ENCODE measurements at regions not wholly inside any gene's neighbourhood (a gene's known extent, or its start where the extent isn't known, plus 50 kb on each side); places are given as distances from the start of the nearest gene placed in this dataset.
"Not testable (repeated sequence)": the region's sequence is repeated elsewhere in the genome, so short reads cannot be mapped to it uniquely, and the experiment has no call there.

DNA sequence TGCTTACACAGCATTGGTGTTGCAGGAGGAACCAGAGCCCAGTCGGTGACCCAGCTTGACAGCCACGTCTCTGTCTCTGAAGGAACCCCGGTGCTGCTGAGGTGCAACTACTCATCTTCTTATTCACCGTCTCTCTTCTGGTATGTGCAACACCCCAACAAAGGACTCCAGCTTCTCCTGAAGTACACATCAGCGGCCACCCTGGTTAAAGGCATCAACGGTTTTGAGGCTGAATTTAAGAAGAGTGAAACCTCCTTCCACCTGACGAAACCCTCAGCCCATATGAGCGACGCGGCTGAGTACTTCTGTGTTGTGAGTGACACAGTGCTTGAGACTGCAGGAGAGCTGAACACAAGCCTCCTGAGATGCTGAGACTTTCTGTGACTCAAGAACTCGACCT is 173.3 kb upstream of the OR4E1 start:
- Histone ChIP-seq H3K27me3 (ENCODE audit: control insufficient read depth in 2 of 2, insufficient read depth in 1 of 2, low read length in 1 of 2) (peaks cover 0 to 11% of the 10 kb centered on the region in 2 donors), H3K4me3 (ENCODE audit: low read length in 2 of 2) (peak overlapping the region; percentile 38 to 45), H3K4me1 (ENCODE audit: control insufficient read depth in 2 of 2, insufficient read depth in 2 of 2, low read length in 2 of 2) (peaks cover 0 to 10% of the 10 kb centered on the region in 2 donors), H3K27ac (ENCODE audit: low read depth in 1 of 2, low read length in 1 of 2) (peak overlapping the region; percentile 46 to 82)
- peak in 1 of 9 donors; percentile 40 for DNase-seq (ENCODE audit: low read depth in 6 of 9, low spot score in 9 of 9)
- H3K9me3 ChIP-seq (ENCODE audit: control insufficient read depth in 2 of 2, insufficient read depth in 1 of 2, low read length in 1 of 2); H3K36me3 ChIP-seq (ENCODE audit: control insufficient read depth in 2 of 2, insufficient read depth in 2 of 2, low read length in 1 of 2): not testable (repeated sequence)
- WGBS: 78% methylated on average over 11 of the region's 11 CpGs

DNA sequence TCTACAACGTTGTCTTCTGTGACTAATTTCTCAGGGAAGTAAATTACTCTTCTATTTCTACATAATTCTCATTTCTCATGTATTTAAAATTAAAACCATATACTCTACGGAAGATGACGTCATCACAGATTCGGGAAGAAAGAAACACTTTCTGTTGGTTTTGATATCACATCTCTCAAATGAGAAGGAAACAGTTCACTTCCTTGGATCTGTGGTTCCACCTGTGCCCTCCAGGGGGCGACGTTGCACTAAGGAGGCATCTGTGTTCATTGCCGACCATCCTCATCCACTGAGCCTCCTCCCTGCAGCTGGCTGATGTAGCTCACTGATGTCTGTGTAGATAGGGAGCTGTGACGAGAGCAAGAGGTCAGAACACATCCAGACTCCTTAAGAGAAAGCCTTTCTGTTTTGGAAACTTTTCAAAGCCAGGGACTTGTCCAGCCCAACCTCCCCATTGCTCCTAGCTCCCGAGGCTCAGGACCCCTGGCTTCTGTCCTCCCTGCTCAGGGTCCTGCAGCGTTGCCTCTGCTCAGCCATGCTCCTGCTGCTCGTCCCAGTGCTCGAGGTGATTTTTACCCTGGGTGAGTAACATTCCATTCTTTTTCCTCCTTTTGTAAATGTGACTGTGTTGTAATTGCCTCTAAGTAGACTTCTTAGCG is 172.7 kb upstream of the OR4E1 start:
- 36% methylated on average over 13 of the region's 13 CpGs for WGBS
- Histone ChIP-seq H3K27me3 (ENCODE audit: control insufficient read depth in 2 of 2, insufficient read depth in 1 of 2, low read length in 1 of 2) (peaks cover 0 to 11% of the 10 kb centered on the region in 2 donors), H3K27ac (ENCODE audit: low read depth in 1 of 2, low read length in 1 of 2) (peak overlapping the region; percentile 46 to 82), H3K9me3 (ENCODE audit: control insufficient read depth in 2 of 2, insufficient read depth in 1 of 2, low read length in 1 of 2) (no peaks in the 10 kb centered on the region), H3K36me3 (ENCODE audit: control insufficient read depth in 2 of 2, insufficient read depth in 2 of 2, low read length in 1 of 2) (no peaks in the 10 kb centered on the region), H3K4me3 (ENCODE audit: low read length in 2 of 2) (peak overlapping the region; percentile 38 to 45), H3K4me1 (ENCODE audit: control insufficient read depth in 2 of 2, insufficient read depth in 2 of 2, low read length in 2 of 2) (peaks cover 0 to 6% of the 10 kb centered on the region in 2 donors)
- peak in 5 of 9 donors; percentile 37 to 78 (median 54) for DNase-seq (ENCODE audit: low read depth in 6 of 9, low spot score in 9 of 9)

DNA sequence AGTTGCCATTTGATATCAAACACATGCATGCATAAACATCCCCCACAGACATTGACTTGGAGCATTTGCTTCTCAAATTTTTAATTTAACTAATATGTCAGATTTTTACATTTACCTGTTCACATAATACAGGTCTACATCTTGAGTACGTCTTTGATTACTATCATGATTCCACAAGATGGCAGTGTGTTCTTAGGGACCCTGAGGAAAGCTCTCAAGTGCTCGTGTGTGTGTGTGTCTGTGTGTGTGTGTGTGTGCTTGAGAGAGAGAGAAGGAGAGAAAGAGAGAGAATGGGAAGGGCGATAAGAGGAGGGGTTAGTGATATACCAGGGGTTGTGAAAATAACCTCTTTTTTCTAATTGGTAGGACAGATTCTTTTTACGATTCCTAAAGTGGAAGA is 167.1 kb upstream of the OR4E1 start:
- Histone ChIP-seq H3K27ac (ENCODE audit: low read depth in 1 of 2, low read length in 1 of 2) (no peak overlapping the region), H3K36me3 (ENCODE audit: control insufficient read depth in 2 of 2, insufficient read depth in 2 of 2, low read length in 1 of 2) (no peaks in the 10 kb centered on the region), H3K4me1 (ENCODE audit: control insufficient read depth in 2 of 2, insufficient read depth in 2 of 2, low read length in 2 of 2) (no peaks in the 10 kb centered on the region), H3K4me3 (ENCODE audit: low read length in 2 of 2) (no peak overlapping the region), H3K9me3 (ENCODE audit: control insufficient read depth in 2 of 2, insufficient read depth in 1 of 2, low read length in 1 of 2) (peaks cover 0 to 7% of the 10 kb centered on the region in 2 donors), H3K27me3 (ENCODE audit: control insufficient read depth in 2 of 2, insufficient read depth in 1 of 2, low read length in 1 of 2) (peaks cover 2 to 19% of the 10 kb centered on the region in 2 donors)
- peak in 2 of 9 donors; percentile 41 to 67 for DNase-seq (ENCODE audit: low read depth in 6 of 9, low spot score in 9 of 9)
- WGBS: 42% methylated on average over 4 of the region's 4 CpGs

DNA sequence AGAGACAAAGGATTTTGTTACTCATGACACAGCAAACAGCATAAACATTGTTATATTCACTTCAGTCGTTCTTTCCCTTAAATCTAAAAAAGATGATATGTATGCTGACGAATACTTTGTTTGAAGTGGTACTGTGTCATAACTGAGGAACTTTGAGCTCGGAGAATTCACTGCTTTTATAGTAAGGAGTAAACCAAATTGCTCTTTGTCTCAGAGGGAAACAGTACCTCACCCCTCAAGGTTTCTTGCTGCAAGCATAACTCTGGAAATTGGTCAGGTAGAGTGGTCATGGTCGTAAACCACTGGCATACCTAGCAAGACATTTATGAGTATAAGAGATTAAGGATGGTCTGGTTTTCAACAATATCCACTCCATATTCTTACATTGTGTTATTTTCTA is 160.2 kb upstream of the OR4E1 start:
- Histone ChIP-seq H3K4me3 (ENCODE audit: low read length in 2 of 2) (no peak overlapping the region), H3K27ac (ENCODE audit: low read depth in 1 of 2, low read length in 1 of 2) (no peak overlapping the region), H3K4me1 (ENCODE audit: control insufficient read depth in 2 of 2, insufficient read depth in 2 of 2, low read length in 2 of 2) (no peaks in the 10 kb centered on the region), H3K27me3 (ENCODE audit: control insufficient read depth in 2 of 2, insufficient read depth in 1 of 2, low read length in 1 of 2) (peaks cover 2 to 18% of the 10 kb centered on the region in 2 donors), H3K36me3 (ENCODE audit: control insufficient read depth in 2 of 2, insufficient read depth in 2 of 2, low read length in 1 of 2) (no peaks in the 10 kb centered on the region), H3K9me3 (ENCODE audit: control insufficient read depth in 2 of 2, insufficient read depth in 1 of 2, low read length in 1 of 2) (peaks cover 0 to 18% of the 10 kb centered on the region in 2 donors)
- no peak for DNase-seq (ENCODE audit: low read depth in 6 of 9, low spot score in 9 of 9)
- WGBS: 89% methylated on average over 4 of the region's 4 CpGs

DNA sequence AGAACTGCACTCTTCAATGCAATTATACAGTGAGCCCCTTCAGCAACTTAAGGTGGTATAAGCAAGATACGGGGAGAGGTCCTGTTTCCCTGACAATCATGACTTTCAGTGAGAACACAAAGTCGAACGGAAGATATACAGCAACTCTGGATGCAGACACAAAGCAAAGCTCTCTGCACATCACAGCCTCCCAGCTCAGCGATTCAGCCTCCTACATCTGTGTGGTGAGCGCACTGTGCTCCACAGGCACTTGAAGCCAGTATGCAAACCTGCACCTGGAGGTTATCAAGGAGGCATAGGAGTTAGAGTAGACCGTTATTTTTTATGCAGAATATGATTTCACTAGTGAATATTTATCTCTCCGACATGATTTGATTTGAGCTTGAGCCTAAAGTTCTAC is 152.2 kb upstream of the OR4E1 start:
- H3K4me1 ChIP-seq (ENCODE audit: control insufficient read depth in 2 of 2, insufficient read depth in 2 of 2, low read length in 2 of 2): no peaks in the 10 kb centered on the region
- WGBS: 81% methylated on average over 7 of the region's 7 CpGs
- peak in 1 of 9 donors; percentile 35 for DNase-seq (ENCODE audit: low read depth in 6 of 9, low spot score in 9 of 9)

DNA sequence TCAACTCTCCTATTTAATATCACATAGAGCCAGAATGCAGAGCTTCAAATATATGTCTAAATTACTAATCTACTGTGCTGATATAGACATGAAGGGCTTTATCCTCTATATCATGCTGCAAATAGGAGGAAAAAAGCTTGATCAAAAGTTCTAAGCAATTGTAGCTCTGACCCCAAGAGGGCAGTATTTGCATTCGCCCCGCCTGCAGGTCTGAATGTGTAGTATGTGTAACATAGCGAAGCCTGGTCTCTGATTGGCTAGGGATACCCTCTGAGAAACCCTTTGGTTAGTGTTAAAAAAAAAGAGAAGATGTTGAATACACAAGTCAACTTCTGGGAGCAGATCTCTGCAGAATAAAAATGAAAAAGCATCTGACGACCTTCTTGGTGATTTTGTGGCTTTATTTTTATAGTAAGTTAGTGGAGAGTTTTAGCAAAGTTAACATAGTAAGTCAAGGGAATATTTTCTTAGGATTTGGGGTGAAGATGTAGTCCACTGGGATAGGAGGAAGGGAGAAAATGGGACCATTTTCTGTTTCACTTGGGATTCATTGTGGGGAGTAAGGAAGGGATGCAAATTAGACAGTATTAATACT is 151.6 kb upstream of the OR4E1 start:
- Histone ChIP-seq H3K9me3 (ENCODE audit: control insufficient read depth in 2 of 2, insufficient read depth in 1 of 2, low read length in 1 of 2) (no peaks in the 10 kb centered on the region), H3K36me3 (ENCODE audit: control insufficient read depth in 2 of 2, insufficient read depth in 2 of 2, low read length in 1 of 2) (no peaks in the 10 kb centered on the region), H3K4me1 (ENCODE audit: control insufficient read depth in 2 of 2, insufficient read depth in 2 of 2, low read length in 2 of 2) (no peaks in the 10 kb centered on the region), H3K27me3 (ENCODE audit: control insufficient read depth in 2 of 2, insufficient read depth in 1 of 2, low read length in 1 of 2) (peaks cover 0 to 13% of the 10 kb centered on the region in 2 donors), H3K4me3 (ENCODE audit: low read length in 2 of 2) (peak overlapping the region; percentile 15 to 22), H3K27ac (ENCODE audit: low read depth in 1 of 2, low read length in 1 of 2) (peak overlapping the region in 1 of 2 donors; percentile 21)
- 23% methylated on average over 4 of the region's 4 CpGs for WGBS
- DNase-seq (ENCODE audit: low read depth in 6 of 9, low spot score in 9 of 9): peak in 8 of 9 donors; percentile 39 to 86 (median 58)

More for the DNA sequence above, 152.2 kb upstream of the OR4E1 start:
- Histone ChIP-seq H3K4me3 (ENCODE audit: low read length in 2 of 2) (peak overlapping the region; percentile 15 to 22), H3K27ac (ENCODE audit: low read depth in 1 of 2, low read length in 1 of 2) (peak overlapping the region in 1 of 2 donors; percentile 20), H3K27me3 (ENCODE audit: control insufficient read depth in 2 of 2, insufficient read depth in 1 of 2, low read length in 1 of 2) (peaks cover 0 to 13% of the 10 kb centered on the region in 2 donors), H3K9me3 (ENCODE audit: control insufficient read depth in 2 of 2, insufficient read depth in 1 of 2, low read length in 1 of 2) (no peaks in the 10 kb centered on the region), H3K36me3 (ENCODE audit: control insufficient read depth in 2 of 2, insufficient read depth in 2 of 2, low read length in 1 of 2) (no peaks in the 10 kb centered on the region)

DNA sequence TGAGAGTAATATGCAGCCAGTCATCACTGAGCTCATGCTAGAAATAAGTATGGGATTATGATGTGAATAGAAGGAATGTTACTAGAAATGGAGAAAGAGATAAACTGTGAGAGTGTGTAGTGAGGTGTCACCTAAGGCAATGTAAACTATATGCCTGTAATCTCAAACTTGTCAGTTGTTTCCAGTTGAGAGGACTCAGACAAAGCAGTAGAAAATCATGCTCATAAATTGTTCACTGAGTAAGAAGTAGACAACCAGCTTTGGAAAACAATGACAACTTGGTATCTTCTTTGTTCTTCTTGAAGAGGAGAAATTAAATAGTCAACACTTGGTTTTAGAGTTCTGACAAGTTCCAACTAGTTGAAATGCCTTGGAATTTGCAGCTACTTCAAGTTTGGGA is 148.5 kb upstream of the OR4E1 start:
- H3K27me3 ChIP-seq (ENCODE audit: control insufficient read depth in 2 of 2, insufficient read depth in 1 of 2, low read length in 1 of 2): no peaks in the 10 kb centered on the region
- no peaks in the 10 kb centered on the region for H3K4me1 ChIP-seq (ENCODE audit: control insufficient read depth in 2 of 2, insufficient read depth in 2 of 2, low read length in 2 of 2)
- no peak for DNase-seq (ENCODE audit: low read depth in 6 of 9, low spot score in 9 of 9)
- H3K4me3 ChIP-seq (ENCODE audit: low read length in 2 of 2): no peak overlapping the region
- no peaks in the 10 kb centered on the region for H3K36me3 ChIP-seq (ENCODE audit: control insufficient read depth in 2 of 2, insufficient read depth in 2 of 2, low read length in 1 of 2)
- H3K9me3 ChIP-seq (ENCODE audit: control insufficient read depth in 2 of 2, insufficient read depth in 1 of 2, low read length in 1 of 2): no peaks in the 10 kb centered on the region
- no peak overlapping the region for H3K27ac ChIP-seq (ENCODE audit: low read depth in 1 of 2, low read length in 1 of 2)

DNA sequence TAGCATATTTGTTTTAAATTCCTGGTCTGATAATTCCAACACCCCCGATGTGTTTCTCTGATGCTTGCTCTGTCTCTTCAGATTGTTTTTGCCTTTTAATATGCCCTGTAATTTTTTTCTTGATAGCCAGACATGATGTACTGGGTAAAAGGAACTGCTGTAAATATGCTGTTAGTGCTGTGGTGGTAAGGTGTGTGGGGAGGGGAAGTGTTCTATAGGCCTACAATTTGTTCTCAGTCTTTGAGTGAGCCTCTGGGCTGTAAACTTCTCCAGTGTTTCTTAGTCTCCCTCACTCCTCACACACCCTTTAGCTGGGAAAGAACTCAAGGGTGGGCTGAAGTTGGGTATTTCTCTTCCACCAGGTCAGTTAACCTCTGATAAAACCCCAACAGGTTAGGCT is 147.0 kb upstream of the OR4E1 start:
- 0% methylated on average over 1 of the region's 1 CpG for WGBS
- no peak for DNase-seq (ENCODE audit: low read depth in 6 of 9, low spot score in 9 of 9)
- no peak overlapping the region for H3K4me3 ChIP-seq (ENCODE audit: low read length in 2 of 2)
- H3K9me3 ChIP-seq (ENCODE audit: control insufficient read depth in 2 of 2, insufficient read depth in 1 of 2, low read length in 1 of 2): no peaks in the 10 kb centered on the region
- H3K36me3 ChIP-seq (ENCODE audit: control insufficient read depth in 2 of 2, insufficient read depth in 2 of 2, low read length in 1 of 2): no peaks in the 10 kb centered on the region
- no peaks in the 10 kb centered on the region for H3K27me3 ChIP-seq (ENCODE audit: control insufficient read depth in 2 of 2, insufficient read depth in 1 of 2, low read length in 1 of 2)
- no peaks in the 10 kb centered on the region for H3K4me1 ChIP-seq (ENCODE audit: control insufficient read depth in 2 of 2, insufficient read depth in 2 of 2, low read length in 2 of 2)
- no peak overlapping the region for H3K27ac ChIP-seq (ENCODE audit: low read depth in 1 of 2, low read length in 1 of 2)

DNA sequence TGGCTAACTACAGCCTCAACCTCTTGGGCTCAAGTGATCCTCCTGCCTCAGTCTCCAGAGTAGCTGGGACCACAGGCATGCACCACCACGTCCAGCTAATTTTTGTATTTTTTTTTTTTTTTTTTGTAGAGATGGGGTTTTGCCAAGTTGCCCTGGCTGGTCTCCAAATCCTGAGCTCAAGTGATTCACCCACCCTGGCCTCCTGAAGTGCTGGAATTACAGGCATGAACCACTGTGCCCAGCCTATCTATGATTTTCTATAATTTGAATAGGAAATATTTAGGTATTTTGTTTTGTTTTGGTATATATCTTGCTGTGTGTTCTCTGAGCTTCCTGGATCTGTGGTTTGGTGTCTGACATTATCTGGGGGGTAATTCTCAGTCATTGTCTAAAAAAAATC is 146.3 kb upstream of the OR4E1 start:
- DNase-seq (ENCODE audit: low read depth in 6 of 9, low spot score in 9 of 9); H3K27ac ChIP-seq (ENCODE audit: low read depth in 1 of 2, low read length in 1 of 2); H3K27me3 ChIP-seq (ENCODE audit: control insufficient read depth in 2 of 2, insufficient read depth in 1 of 2, low read length in 1 of 2); H3K4me1 ChIP-seq (ENCODE audit: control insufficient read depth in 2 of 2, insufficient read depth in 2 of 2, low read length in 2 of 2); H3K36me3 ChIP-seq (ENCODE audit: control insufficient read depth in 2 of 2, insufficient read depth in 2 of 2, low read length in 1 of 2); H3K9me3 ChIP-seq (ENCODE audit: control insufficient read depth in 2 of 2, insufficient read depth in 1 of 2, low read length in 1 of 2); H3K4me3 ChIP-seq (ENCODE audit: low read length in 2 of 2): not testable (repeated sequence)
- WGBS: 88% methylated on average over 1 of the region's 1 CpG

All from thymus (tissue), 11 donors.